ENCODE measurements at regions not wholly inside any gene's neighbourhood (a gene's known extent, or its start where the extent isn't known, plus 50 kb on each side); places are given as distances from the start of the nearest gene placed in this dataset.

DNA sequence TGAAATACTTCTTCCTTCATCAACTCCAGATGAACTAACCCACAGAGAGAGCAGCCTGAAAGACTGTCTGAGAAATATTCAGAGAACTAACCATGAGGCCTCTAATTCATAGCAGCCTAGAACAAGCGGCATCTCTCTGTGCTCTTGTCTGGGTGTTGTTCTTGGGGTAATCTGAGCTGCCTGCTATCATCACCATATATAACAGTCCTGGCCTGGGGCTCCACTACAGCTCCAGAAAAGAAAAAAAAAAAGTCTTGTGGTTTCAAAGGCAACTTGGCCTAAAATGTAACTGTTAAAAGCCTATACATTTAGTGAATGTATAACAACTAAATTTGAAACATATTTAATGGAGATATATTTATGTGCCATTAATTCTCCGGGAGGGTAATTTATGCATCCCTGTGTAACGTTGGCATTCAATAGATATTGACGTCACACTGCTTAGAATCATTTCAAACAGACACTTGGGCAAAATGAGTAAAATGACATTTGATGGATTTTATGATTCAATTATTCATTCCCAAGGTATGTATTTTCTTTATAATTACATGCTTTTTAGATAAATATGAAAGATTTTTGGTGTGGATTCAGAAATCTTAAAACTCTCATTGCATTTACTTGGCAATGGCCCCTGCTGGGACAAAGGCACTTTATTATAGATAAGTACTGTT lies 294.3 kb downstream of the HRH4 start:
- Histone ChIP-seq H3K27me3 (replicated peaks) (no peaks in the 10 kb centered on the region), H3K27ac (no peak overlapping the region), H3K36me3 (replicated peaks) (no peaks in the 10 kb centered on the region), H3K4me3 (ENCODE audit: low read depth, low read length) (no peak overlapping the region)
- TF ChIP-seq, protein P1, sequence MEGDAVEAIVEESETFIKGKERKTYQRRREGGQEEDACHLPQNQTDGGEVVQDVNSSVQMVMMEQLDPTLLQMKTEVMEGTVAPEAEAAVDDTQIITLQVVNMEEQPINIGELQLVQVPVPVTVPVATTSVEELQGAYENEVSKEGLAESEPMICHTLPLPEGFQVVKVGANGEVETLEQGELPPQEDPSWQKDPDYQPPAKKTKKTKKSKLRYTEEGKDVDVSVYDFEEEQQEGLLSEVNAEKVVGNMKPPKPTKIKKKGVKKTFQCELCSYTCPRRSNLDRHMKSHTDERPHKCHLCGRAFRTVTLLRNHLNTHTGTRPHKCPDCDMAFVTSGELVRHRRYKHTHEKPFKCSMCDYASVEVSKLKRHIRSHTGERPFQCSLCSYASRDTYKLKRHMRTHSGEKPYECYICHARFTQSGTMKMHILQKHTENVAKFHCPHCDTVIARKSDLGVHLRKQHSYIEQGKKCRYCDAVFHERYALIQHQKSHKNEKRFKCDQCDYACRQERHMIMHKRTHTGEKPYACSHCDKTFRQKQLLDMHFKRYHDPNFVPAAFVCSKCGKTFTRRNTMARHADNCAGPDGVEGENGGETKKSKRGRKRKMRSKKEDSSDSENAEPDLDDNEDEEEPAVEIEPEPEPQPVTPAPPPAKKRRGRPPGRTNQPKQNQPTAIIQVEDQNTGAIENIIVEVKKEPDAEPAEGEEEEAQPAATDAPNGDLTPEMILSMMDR (IDR thresholded peaks at IDR 0.05; ENCODE audit: low read depth, low read length, missing control alignments), result no peak
- no peak for DNase-seq
- in situ Hi-C loops (cut with HindIII; ENCODE audit: low pct_ligation_motif_present, low sequenced_read_pairs), result no loop called here

GRCh38 chr18:24756385-24756784 lies 295.9 kb downstream of the HRH4 start:
- TF ChIP-seq, protein P1 (IDR thresholded peaks at IDR 0.05; ENCODE audit: low read depth, low read length, missing control alignments), result no peak
- H3K27me3 ChIP-seq (replicated peaks), result no peaks in the 10 kb centered on the region
- no peaks in the 10 kb centered on the region for H3K36me3 ChIP-seq (replicated peaks)
- DNase-seq, result no peak
- H3K4me3 ChIP-seq (ENCODE audit: low read depth, low read length), result no peak overlapping the region
- H3K27ac ChIP-seq, result no peak overlapping the region
- in situ Hi-C loops (cut with HindIII; ENCODE audit: low pct_ligation_motif_present, low sequenced_read_pairs), result no loop called here

GRCh38 chr18:24757134-24757533 lies 296.7 kb downstream of the HRH4 start:
- TF ChIP-seq, protein P1 (IDR thresholded peaks at IDR 0.05; ENCODE audit: low read depth, low read length, missing control alignments), result no peak

GRCh38 chr18:24761765-24762164 lies 301.3 kb downstream of the HRH4 start:
- DNase-seq, result no peak
- Histone ChIP-seq H3K27ac (no peak overlapping the region), H3K4me3 (ENCODE audit: low read depth, low read length) (no peak overlapping the region), H3K27me3 (replicated peaks) (no peaks in the 10 kb centered on the region), H3K36me3 (replicated peaks) (no peaks in the 10 kb centered on the region)
- in situ Hi-C loops (cut with HindIII; ENCODE audit: low pct_ligation_motif_present, low sequenced_read_pairs), result no loop called here
- TF ChIP-seq, protein P1 (IDR thresholded peaks at IDR 0.05; ENCODE audit: low read depth, low read length, missing control alignments), result no peak

More at GRCh38 chr18:24757134-24757533, 296.7 kb downstream of the HRH4 start:
- Histone ChIP-seq H3K27me3 (replicated peaks) (no peaks in the 10 kb centered on the region), H3K4me3 (ENCODE audit: low read depth, low read length) (no peak overlapping the region), H3K36me3 (replicated peaks) (no peaks in the 10 kb centered on the region), H3K27ac (no peak overlapping the region)
- in situ Hi-C loops (cut with HindIII; ENCODE audit: low pct_ligation_motif_present, low sequenced_read_pairs), result no loop called here
- no peak for DNase-seq

DNA sequence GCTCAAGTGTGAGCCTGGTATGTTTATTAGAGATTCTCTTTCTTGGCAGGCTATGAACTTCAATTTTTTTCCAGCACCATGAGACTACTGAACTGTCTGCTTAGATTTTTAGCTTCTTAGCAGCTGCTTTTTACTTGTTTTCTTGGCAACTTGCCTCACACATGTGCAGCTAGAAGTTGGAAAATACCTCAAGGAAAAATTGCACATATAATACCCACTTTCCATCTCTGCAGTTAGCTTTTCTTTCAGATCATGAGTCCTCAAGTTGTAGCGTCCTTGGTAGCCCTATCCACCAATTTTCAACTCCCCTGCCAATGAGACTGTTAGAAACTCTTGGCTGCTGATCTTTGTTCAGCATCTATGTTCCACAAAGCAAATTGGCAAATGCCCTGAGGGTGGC lies 302.1 kb downstream of the HRH4 start:
- DNase-seq, result no peak
- H3K4me3 ChIP-seq (ENCODE audit: low read depth, low read length), result no peak overlapping the region
- no peaks in the 10 kb centered on the region for H3K27me3 ChIP-seq (replicated peaks)
- no peaks in the 10 kb centered on the region for H3K36me3 ChIP-seq (replicated peaks)
- in situ Hi-C loops (cut with HindIII; ENCODE audit: low pct_ligation_motif_present, low sequenced_read_pairs), result no loop called here
- H3K27ac ChIP-seq, result no peak overlapping the region
- TF ChIP-seq, protein P1 (IDR thresholded peaks at IDR 0.05; ENCODE audit: low read depth, low read length, missing control alignments), result no peak

Measured in brain microvascular endothelial cell (primary cell).